GM21529 (cell line): ENCODE measurements at regions not wholly inside any gene's neighbourhood (a gene's known extent, or its start where the extent isn't known, plus 50 kb on each side); places are given as distances from the start of the nearest gene placed in this dataset.

Source experiments
- ATAC-seq: cut with Tn5 transposase; IDR thresholded peaks from one replicate; pipeline ENCODE4 v1.9.1; 2021; ENCODE audit not compliant: unreplicated experiment

- ATAC-seq, result no peak
Measured at GRCh38 chr11:130729678-130730300, 186.5 kb downstream of the SNX19 start.

- ATAC-seq, result no peak
Measured at GRCh38 chr11:130731401-130731800, 184.9 kb downstream of the SNX19 start.

- ATAC-seq, result no peak
Measured at GRCh38 chr11:130732476-130732875, 183.8 kb downstream of the SNX19 start.

- no peak for ATAC-seq
Measured at GRCh38 chr11:130737041-130737830, 179.0 kb downstream of the SNX19 start.

GRCh38 chr11:130737866-130738431, 178.3 kb downstream of the SNX19 start:
- ATAC-seq, result no peak

- ATAC-seq, result no peak
Measured at GRCh38 chr11:130738611-130739010, 177.7 kb downstream of the SNX19 start.

GRCh38 chr11:130740819-130741218, 175.5 kb downstream of the SNX19 start:
- ATAC-seq, result no peak

GRCh38 chr11:130744794-130745193, 171.5 kb downstream of the SNX19 start:
- no peak for ATAC-seq

GRCh38 chr11:130749216-130749615, 167.1 kb downstream of the SNX19 start:
- ATAC-seq, result no peak

GRCh38 chr11:130760515-130761125, 155.7 kb downstream of the SNX19 start:
- ATAC-seq, result no peak

- ATAC-seq, result no peak
Measured at GRCh38 chr11:130761560-130762220, 154.6 kb downstream of the SNX19 start.

- no peak for ATAC-seq
Measured at GRCh38 chr11:130762638-130763037, 153.6 kb downstream of the SNX19 start.

GRCh38 chr11:130763087-130763980, 152.9 kb downstream of the SNX19 start:
- ATAC-seq, result no peak

GRCh38 chr11:130765406-130765805, 150.9 kb downstream of the SNX19 start:
- no peak for ATAC-seq

GRCh38 chr11:130765951-130766649, 150.2 kb downstream of the SNX19 start:
- ATAC-seq, result peak; percentile 81

GRCh38 chr11:130766650-130767565, 149.4 kb downstream of the SNX19 start:
- ATAC-seq, result peak; percentile 28

GRCh38 chr11:130769782-130770535, 146.3 kb downstream of the SNX19 start:
- no peak for ATAC-seq

- no peak for ATAC-seq
Measured at GRCh38 chr11:130771708-130772107, 144.6 kb downstream of the SNX19 start.
